NCI-H2227 treated with DMSO at 0.1 percent for 48 hours (cell line): ENCODE measurements at regions not wholly inside any gene's neighbourhood (a gene's known extent, or its start where the extent isn't known, plus 50 kb on each side); places are given as distances from the start of the nearest gene placed in this dataset.

Experiments
- DNase-seq: peaks from one replicate; lab custom pipeline; 2025; lab: John Stamatoyannopoulos, UW

DNA sequence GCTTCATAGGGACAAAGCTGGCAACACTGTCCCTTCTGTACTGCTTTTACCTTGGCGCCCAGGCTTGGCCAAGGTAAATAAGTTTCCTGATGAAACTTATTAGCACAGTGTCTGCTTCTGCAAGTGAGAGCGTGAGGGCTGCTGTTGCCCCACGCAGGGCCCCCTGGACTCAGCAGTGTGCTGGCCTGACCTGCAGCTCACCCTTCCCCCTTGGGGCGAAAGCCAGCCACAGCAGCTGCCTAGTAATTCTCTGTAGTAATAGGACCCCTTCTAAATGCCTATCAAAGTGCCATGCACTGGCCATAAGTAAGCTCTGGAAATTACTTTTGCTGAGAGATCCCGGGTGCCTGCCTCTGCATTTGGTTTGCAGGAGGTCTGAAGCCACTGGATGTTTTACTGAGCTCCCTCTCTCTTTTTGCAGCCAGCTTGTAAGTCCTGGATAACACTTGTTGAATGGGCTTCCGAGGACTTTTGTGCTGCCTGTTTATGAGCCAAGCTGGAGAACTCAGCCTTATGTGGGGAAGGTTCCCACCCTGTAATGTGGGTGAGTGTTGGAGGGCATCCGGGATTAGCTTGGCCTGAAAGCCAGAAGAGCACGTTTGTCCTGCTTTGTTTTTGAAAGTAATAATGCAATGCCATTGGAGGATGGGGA lies 293.9 kb downstream of the C7orf25 start:
- no peak for DNase-seq

- no peak for DNase-seq
These were observed 294.7 kb downstream of the C7orf25 start for GRCh38 chr7:42617071-42617765.

DNA sequence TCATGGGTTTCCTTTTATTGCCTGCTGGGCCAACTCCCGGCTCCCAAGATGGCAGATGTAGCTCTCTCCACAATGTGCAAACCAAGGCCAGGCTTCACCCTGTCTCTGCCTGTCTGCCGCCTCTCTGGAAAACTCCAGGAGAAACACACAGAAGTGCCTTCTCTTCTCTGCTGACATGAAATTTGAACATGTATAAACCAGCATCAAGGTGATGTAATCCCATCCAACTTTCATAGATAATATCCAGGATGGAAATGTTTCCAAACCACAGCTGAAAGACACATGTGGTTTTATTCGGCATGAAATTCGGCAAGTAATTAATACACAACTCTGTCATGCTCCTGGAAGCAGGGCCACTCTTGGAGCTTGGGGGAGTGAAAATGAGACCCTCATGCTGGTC lies 297.2 kb downstream of the C7orf25 start:
- DNase-seq = no peak

DNA sequence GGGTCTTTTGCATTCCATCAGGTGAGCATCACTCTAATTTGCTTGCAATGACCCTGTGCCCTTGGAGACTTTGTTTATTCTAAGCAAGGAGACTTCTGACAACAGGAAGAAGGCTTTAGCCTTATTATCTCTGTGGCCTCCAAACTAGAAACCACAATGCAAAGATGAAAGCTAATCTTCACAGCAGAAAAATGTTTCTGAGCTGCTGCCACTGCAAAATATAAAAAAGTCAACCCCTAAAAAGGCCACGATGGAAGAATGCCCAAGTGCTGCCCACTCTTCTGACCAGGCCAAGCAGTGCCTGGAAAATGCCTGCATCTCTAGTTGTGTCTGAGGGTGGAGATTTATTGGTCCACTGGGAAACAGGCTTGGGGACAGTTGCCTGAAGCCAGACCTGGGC lies 299.9 kb downstream of the C7orf25 start:
- DNase-seq = no peak

- DNase-seq = no peak
These were observed 300.5 kb downstream of the C7orf25 start for GRCh38 chr7:42611289-42611928.

GRCh38 chr7:42606193-42606905 lies 305.5 kb downstream of the C7orf25 start:
- no peak for DNase-seq

DNA sequence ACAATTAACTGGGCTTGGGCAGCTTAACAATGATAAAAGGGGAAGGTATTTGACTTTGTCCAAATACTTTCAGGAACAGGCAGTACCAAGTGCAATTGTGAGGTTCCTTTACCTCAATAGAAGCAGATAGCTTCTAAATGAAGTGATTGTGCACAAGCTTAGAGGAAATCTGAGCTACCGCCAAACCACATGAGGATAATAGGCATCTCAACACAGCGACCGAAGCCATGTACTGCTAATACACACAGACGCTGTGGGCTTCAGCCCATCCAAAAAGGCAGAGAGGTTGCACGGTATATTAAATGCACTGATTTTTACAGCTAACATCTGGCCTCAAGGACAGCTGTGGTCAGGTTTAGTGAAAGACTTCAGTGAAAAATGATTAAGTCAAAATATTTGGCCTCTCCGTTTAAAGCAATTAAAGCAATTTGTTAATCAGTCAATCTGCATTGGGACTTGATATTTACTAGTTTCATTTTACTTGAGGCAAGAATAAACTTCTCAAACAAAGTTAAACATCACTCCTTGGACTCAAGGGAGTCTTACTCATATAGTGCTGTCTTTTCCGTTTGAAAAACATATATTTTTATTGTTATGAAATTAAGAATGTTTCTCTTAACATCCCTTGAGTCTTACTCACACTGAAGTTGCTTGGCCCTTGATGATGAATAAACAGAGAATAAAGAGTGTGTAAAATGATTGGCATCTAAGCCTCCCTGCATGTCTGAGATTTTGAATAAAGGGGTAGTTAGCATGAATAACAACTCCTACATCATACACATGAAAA lies 306.3 kb downstream of the C7orf25 start:
- DNase-seq = no peak

DNA sequence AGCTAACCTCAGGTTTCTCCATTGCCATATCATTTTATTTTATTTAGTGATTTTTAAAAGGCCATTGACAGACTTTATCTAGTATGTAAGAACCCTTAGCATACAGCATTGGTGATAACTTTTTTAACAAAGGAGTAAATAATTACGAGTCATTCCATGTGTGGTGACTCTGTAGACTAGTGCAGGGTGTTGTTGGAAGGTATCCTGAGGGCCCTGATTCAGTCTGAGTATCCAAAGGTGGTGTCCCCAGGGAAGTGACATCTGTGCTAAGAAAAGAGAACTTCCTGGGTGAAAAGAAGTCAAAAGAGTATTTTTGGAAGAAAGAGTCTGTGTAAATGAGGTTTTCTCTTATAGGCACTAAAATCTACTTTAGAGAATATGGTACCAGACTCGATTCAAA lies 308.4 kb downstream of the C7orf25 start:
- DNase-seq = no peak

- DNase-seq = no peak
These were observed 314.6 kb downstream of the C7orf25 start for GRCh38 chr7:42597300-42597699.

GRCh38 chr7:42596737-42597136 lies 315.1 kb downstream of the C7orf25 start:
- DNase-seq = no peak

DNA sequence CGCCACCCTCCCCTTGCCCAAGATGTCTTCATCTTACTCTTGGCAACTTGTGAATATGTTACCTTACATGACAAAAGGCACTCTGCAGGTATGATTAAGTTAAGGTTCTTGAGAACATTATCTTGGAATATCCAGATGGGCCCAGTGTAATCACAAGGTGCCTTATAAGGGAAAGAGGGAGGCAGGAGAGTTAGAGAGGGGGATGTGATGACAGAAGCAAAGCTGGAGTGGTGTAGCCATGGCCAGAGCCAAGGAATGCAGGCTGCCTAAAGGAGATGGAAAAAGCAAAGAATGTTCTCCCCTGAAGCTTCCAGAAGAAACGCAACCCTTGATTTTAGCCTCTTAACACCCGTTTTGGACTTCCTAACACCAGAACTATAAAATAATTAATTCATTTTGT lies 318.0 kb downstream of the C7orf25 start:
- no peak for DNase-seq

DNA sequence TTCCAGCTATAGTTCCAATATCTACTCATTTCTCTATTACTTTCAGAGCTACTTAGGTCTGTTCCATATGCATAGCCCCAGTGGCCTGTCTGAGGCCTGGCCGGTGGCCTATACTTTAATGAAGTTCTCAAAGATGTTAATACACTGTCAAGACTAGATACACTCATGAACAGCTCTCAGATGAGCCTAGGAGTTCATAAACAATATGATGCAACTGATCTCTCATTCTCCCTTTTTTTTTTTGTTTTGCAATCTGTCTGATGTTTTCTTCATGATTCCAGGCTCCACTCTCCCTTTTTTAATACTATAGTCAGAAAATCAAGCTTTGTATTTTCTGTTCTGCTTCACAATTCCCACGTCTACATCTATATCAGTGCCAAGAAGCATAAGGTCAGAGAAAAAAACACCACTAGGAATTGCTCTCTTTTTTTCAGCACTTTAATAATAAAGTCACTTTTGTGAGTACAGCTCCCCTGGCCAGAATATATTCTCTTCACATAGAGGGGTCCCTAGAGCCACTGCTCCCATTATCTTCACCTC lies 321.0 kb downstream of the C7orf25 start:
- DNase-seq = no peak

GRCh38 chr7:42588876-42589275 lies 323.0 kb downstream of the C7orf25 start:
- no peak for DNase-seq

DNA sequence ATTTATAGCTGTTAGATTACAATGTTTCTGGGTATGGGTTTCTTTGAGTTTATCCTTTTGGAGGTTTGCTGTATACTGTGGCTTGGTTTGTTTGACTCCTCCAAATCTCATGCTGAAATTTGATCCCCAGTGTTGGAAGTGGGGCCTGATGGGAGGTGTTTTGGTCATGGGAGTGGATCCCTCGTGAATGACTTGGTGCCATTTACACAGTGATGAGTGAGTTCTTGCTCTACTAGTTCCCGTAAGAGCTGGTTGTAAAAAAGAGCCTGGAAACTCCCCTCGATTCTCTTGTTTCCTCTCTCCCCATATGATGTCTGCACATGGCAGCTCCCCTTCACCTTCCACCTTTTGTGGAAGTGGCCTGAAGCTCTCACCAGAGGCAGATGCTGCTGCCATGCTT lies 324.1 kb downstream of the C7orf25 start:
- no peak for DNase-seq

GRCh38 chr7:42580061-42580460 lies 331.8 kb downstream of the C7orf25 start:
- no peak for DNase-seq

DNA sequence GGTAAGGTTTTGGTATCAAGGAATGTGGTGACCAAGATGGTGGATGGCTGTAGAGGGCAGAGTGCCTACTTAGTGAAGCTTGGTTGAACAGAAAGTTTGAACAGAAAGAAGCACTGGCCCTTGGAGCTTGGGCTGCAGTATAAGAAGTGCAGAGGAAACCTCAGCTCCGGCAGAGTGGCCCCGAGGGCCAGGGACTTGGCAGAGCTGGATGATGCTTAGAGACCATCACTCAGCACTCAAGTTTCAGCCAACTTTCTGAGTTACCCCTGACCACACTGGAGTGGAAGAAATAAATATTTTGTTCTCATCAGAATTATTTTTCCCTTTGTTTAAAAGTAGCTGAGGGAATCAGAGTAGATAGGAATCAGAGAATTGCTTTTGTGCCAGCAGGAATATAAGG lies 336.7 kb downstream of the C7orf25 start:
- no peak for DNase-seq

DNA sequence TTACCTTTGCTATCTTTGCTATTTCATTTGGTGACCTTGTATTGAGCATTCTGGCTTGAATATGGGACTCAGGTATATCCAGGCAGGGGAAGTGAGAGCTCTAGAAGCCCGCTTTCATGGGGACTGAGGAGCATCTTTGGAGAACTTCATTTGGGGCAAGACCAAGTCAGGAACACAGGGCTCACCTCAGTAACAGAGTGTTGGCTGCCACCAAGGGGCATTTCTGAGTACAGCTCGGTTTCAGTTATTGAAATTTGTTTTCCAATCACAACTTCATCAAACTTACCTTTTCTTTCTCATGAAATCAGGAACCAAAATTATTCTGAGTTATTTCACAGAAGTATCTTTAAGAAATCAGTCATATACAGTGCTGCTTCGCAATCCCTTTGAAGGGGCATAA lies 337.2 kb downstream of the C7orf25 start:
- no peak for DNase-seq

- no peak for DNase-seq
These were observed 337.1 kb upstream of the GLI3 start for GRCh38 chr7:42573881-42574672.

DNA sequence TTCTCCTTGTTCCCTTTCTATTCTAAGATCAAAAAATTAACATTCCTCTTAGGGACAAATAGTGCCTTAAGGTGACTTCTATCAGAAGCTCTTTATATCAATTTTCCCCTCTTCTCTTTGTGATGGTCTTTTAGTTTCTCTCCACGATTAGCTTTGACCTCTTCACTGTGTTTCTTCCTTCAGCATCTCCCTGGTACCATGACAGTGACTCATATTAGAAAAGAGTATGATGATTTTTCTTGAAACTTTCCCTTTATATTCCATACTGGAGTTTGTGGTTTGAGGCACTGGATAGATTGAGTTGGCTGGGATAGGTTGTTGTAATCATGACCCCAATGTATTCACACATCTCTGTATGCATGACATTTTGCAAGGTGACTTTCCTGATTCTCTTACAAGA lies 335.6 kb upstream of the GLI3 start:
- no peak for DNase-seq

DNA sequence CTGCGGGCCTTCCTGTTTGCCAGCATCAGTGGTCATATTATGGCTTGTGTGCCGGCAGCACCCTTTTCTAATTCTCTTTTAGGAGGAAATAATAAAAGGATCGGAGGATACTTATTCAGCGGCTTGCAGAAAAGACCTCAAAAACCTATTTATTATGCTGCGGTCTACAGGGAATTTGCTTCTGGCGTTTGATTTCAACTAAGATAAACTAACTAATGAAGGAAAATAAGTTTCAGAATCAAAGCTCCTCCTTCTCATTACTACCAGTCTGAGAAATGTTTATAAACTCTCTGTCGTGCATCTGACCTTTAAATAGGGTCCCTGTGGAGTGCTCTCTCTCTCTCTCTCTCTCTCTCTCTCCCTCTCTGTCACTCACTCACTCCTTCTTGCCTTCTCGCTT lies 335.0 kb upstream of the GLI3 start:
- no peak for DNase-seq

GRCh38 chr7:42570944-42571343 lies 333.9 kb upstream of the GLI3 start:
- no peak for DNase-seq
